OCI-LY7 (cell line): ENCODE measurements at regions not wholly inside any gene's neighbourhood (a gene's known extent, or its start where the extent isn't known, plus 50 kb on each side); places are given as distances from the start of the nearest gene placed in this dataset.

Source experiments
- BruUV-seq: library from RNA; stranded (reverse); fragments of 400-500 nt; replicated peaks from 2 replicates; lab custom pipeline; 2021; lab: Mats Ljungman, UMichigan
- CTCF ChIA-PET: fragments of 300-600 bp; sonication (Branson Sonifier 250); formaldehyde crosslinking; loops from one replicate; lab custom pipeline; 2022; ENCODE audit warnings: antibody characterized with exemption; ENCODE audit not compliant: unreplicated experiment; lab: Charles Lee
- POLR2A ChIA-PET: fragments of 300-600 bp; sonication (Branson Sonifier 250); formaldehyde crosslinking; loops from one replicate; lab custom pipeline; 2022; ENCODE audit warnings: antibody characterized with exemption; lab: Charles Lee
- DNase-seq: peaks from one replicate; pipeline ENCODE4 v3.0.0-alpha.2; 2015; ENCODE audit warnings: low spot score
- H2AFZ ChIP-seq: fragments of 200-600 bp; sonication (generic), shearing (Covaris generic); 2 replicates; pipeline ENCODE4 v1.6.1; 2014; ENCODE audit warnings: mild to moderate bottlenecking, antibody characterized with exemption, low read length, moderate library complexity
- H3K27ac ChIP-seq: fragments of 200-600 bp; sonication (generic); 2 replicates; pipeline ENCODE4 v1.5.1; 2014; ENCODE audit warnings: mixed run types, low read depth, mild to moderate bottlenecking, moderate library complexity, low read length, inconsistent platforms; ENCODE audit not compliant: poor library complexity, severe bottlenecking
- H3K36me3 ChIP-seq: fragments of 200-600 bp; sonication (generic); 2 replicates; pipeline ENCODE4 v1.6.1; 2014; ENCODE audit warnings: mild to moderate bottlenecking, antibody characterized with exemption, low read length, moderate library complexity, mixed read lengths; ENCODE audit not compliant: insufficient read depth
- H3K4me1 ChIP-seq: fragments of 200-600 bp; sonication (generic); 2 replicates; pipeline ENCODE4 v1.5.1; 2014; ENCODE audit warnings: mild to moderate bottlenecking, low read length; ENCODE audit not compliant: insufficient read depth, poor library complexity, severe bottlenecking
- H3K4me2 ChIP-seq: fragments of 200-600 bp; sonication (generic); 2 replicates; pipeline ENCODE4 v1.6.1; 2014; ENCODE audit warnings: mild to moderate bottlenecking, low read length
- H3K4me3 ChIP-seq: fragments of 200-600 bp; sonication (generic); 2 replicates; pipeline ENCODE4 v1.5.1; 2014; ENCODE audit warnings: mild to moderate bottlenecking, low read depth, low read length; ENCODE audit not compliant: poor library complexity, severe bottlenecking
- H3K79me2 ChIP-seq: fragments of 200-600 bp; sonication (generic); 2 replicates; pipeline ENCODE4 v1.6.1; 2016; ENCODE audit warnings: low read depth, mild to moderate bottlenecking, low read length, moderate library complexity, mixed read lengths; ENCODE audit not compliant: insufficient read depth
- H3K9me2 ChIP-seq: fragments of 200-600 bp; sonication (generic); 2 replicates; pipeline ENCODE4 v1.6.1; 2016; ENCODE audit warnings: mild to moderate bottlenecking, low read length, mixed read lengths; ENCODE audit not compliant: insufficient read depth
- H3K9me3 ChIP-seq: fragments of 200-600 bp; sonication (generic); 2 replicates; pipeline ENCODE4 v1.6.1; 2014; ENCODE audit warnings: mild to moderate bottlenecking, mixed run types, low read length, mixed read lengths
- H4K20me1 ChIP-seq: fragments of 200-600 bp; sonication (generic); 2 replicates; pipeline ENCODE4 v1.6.1; 2014; ENCODE audit warnings: mild to moderate bottlenecking, antibody characterized with exemption, low read length, moderate library complexity, mixed read lengths; ENCODE audit not compliant: insufficient read depth
- EZH2phosphoT487 ChIP-seq: fragments of 200-600 bp; sonication (generic); IDR thresholded peaks from 2 replicates; pipeline ENCODE4 v1.6.1; 2018; ENCODE audit warnings: low read depth, borderline replicate concordance, mild to moderate bottlenecking, mixed run types, antibody characterized with exemption, low read length, moderate library complexity, mixed read lengths
- intact Hi-C: fragments of 100-400 bp; cut with micrococcal nuclease; formaldehyde crosslinking; loops from one replicate; pipeline ENCODE4 v1.10.0; 2022; ENCODE audit not compliant: unreplicated experiment
- TF ChIP-seq, protein P1 (sequence below): fragments of 200-600 bp; sonication (generic); conservative IDR thresholded peaks from 2 replicates; pipeline ENCODE4 v1.5.1; 2014; ENCODE audit warnings: mild to moderate bottlenecking, antibody characterized with exemption, low read length, moderate library complexity, mixed read lengths

DNA sequence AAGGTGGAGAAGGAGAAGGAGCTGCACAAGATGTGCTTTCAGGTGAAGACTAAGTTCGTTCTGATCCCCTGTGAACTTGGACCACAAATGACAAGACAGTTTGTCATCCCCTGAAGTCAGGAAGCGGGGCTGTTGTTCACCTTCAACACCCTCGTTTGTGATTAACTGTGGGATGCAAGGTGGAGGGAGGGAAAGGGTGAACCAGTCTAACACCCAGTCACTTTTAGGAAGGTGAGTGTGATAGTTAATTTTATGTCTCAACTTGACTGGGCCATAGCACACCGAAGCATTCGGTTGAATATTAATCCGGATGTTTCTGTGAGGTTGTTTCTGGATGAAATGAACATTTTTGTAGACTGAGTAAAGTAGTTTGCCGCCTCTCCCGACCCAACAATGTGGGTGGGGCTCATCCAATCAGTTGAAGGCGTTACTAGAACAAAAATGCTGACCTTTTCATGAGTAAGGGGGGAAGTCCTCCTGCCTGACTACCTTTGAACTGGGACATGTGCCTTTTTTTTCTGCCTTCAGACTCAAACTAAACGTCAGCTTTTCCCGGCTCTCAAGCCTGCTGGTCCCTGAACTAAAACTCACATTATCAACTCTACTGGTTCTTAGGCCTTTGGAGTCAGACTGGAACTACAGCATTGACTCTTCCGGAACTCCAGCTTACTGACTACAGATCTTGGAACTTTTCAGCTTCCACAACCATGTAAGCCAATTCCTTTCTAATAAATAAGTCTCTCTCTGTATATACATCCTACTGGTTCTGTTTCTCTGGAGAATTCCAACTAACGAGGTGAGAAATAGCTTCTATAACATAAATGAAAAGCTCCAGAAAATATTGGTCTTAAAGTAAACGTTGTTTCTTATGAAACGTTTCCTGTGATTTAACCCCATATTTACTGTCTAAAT is 264.0 kb upstream of the SLITRK3 start:
- Histone ChIP-seq H3K4me1 (no peaks in the 10 kb centered on the region), H3K9me2 (no peaks in the 10 kb centered on the region), H3K4me3 (no peak overlapping the region), H3K27ac (no peak overlapping the region), H3K4me2 (no peak overlapping the region), H3K36me3 (no peaks in the 10 kb centered on the region), H2AFZ (no peak overlapping the region), H3K9me3 (no peaks in the 10 kb centered on the region), H4K20me1 (no peaks in the 10 kb centered on the region), H3K79me2 (no peaks in the 10 kb centered on the region)
- intact Hi-C loops, result no loop called here
- ChIA-PET POLR2A (no interaction called here), CTCF (no interaction called here)
- no peak for TF ChIP-seq EZH2phosphoT487
- TF ChIP-seq, protein P1, sequence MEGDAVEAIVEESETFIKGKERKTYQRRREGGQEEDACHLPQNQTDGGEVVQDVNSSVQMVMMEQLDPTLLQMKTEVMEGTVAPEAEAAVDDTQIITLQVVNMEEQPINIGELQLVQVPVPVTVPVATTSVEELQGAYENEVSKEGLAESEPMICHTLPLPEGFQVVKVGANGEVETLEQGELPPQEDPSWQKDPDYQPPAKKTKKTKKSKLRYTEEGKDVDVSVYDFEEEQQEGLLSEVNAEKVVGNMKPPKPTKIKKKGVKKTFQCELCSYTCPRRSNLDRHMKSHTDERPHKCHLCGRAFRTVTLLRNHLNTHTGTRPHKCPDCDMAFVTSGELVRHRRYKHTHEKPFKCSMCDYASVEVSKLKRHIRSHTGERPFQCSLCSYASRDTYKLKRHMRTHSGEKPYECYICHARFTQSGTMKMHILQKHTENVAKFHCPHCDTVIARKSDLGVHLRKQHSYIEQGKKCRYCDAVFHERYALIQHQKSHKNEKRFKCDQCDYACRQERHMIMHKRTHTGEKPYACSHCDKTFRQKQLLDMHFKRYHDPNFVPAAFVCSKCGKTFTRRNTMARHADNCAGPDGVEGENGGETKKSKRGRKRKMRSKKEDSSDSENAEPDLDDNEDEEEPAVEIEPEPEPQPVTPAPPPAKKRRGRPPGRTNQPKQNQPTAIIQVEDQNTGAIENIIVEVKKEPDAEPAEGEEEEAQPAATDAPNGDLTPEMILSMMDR, result no peak
- no peak for DNase-seq
- no TSS peak for BruUV-seq

DNA sequence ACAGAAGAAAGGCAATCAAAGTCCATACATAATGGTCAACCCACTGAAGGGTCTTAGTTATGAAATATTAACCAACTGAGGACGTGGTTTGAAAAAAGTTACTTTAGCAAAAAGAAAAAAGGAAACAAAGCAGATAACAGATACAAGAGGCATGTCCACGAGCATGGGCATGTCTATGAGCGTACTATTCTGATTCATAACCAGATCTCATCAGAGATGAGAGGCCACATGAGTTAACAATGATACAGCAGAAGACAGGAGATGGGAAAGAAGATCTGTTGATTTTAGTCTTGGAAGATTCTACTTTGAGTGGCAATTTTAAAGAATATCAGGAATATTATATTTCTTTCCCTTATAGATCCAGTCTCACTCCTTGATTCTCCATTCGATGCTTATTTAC is 262.9 kb upstream of the SLITRK3 start:
- TF ChIP-seq, protein P1, result no peak
- TF ChIP-seq EZH2phosphoT487, result no peak
- Histone ChIP-seq H3K4me3 (no peak overlapping the region), H3K9me3 (no peaks in the 10 kb centered on the region), H3K79me2 (no peaks in the 10 kb centered on the region), H3K4me1 (no peaks in the 10 kb centered on the region), H3K4me2 (no peak overlapping the region), H2AFZ (no peak overlapping the region), H3K27ac (no peak overlapping the region), H3K9me2 (no peaks in the 10 kb centered on the region), H4K20me1 (no peaks in the 10 kb centered on the region), H3K36me3 (no peaks in the 10 kb centered on the region)
- no peak for DNase-seq
- ChIA-PET POLR2A (no interaction called here), CTCF (no interaction called here)
- intact Hi-C loops, result no loop called here
- no TSS peak for BruUV-seq

- DNase-seq, result no peak
- no TSS peak for BruUV-seq
- Histone ChIP-seq H3K9me2 (no peaks in the 10 kb centered on the region), H3K36me3 (no peaks in the 10 kb centered on the region), H2AFZ (no peak overlapping the region), H3K27ac (no peak overlapping the region), H3K4me1 (no peaks in the 10 kb centered on the region), H3K4me2 (no peak overlapping the region), H3K79me2 (no peaks in the 10 kb centered on the region), H4K20me1 (no peaks in the 10 kb centered on the region), H3K9me3 (no peaks in the 10 kb centered on the region), H3K4me3 (no peak overlapping the region)
- CTCF ChIA-PET, result no interaction called here
- TF ChIP-seq, protein P1, result no peak
- no peak for TF ChIP-seq EZH2phosphoT487
- intact Hi-C loops, result no loop called here
- POLR2A ChIA-PET, result interaction anchor here (0.7 kb wide), 1 partner anchor 74 kb away, joined by 4 read pairs; no protein-coding TSS in a partner anchor
Observed at GRCh38 chr3:165457096-165457495, 260.9 kb upstream of the SLITRK3 start.
